AG20443 (cell line): ENCODE measurements at regions not wholly inside any gene's neighbourhood (a gene's known extent, or its start where the extent isn't known, plus 50 kb on each side); places are given as distances from the start of the nearest gene placed in this dataset.
"Not testable (repeated sequence)": the region's sequence is repeated elsewhere in the genome, so short reads cannot be mapped to it uniquely, and the experiment has no call there.

Experiments used
- DNase-seq: peaks from one replicate; pipeline ENCODE4 v3.0.0; 2012; ENCODE audit warnings: low spot score, mixed read lengths

- not testable (repeated sequence) for DNase-seq
Measured at GRCh38 chr11:71721840-71722239, 111.2 kb upstream of the DEFB108B start.

DNA sequence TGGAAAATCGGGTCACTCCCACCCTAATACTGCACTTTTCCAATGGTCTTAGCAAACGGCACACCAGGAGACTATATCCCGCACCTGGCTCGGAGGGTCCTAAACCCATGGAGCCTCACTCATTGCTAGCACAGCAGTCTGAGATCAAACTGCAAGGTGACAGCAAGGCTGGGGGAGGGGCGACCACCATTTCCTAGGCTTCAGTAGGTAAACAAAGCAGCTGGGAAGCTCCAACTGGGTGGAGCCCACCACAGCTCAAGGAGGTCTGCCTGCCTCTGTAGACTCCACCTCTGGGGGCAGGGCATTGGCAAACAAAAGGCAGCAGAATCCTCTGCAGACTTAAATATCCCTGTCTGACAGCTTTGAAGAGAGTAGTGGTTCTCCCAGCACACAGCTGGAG is 109.0 kb upstream of the DEFB108B start:
- DNase-seq: not testable (repeated sequence)

DNA sequence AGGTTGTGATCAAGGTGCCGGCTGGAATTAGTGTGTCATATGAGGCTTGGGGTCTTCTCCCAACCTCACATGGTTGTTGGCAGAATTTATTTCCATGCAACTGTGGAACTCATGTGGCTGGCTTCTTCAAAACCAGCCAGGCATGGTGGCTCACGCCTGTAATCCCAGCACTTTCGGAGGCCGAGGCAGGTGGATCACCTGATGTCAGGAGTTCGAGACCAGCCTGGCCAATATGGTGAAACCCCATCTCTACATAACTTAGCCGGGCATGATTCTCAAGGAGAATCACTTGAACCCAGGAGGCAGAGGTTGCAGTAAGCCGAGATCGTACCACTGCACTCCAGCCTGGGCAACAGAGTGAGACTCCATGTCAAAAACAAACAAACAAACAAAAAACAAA is 102.3 kb upstream of the DEFB108B start:
- DNase-seq: not testable (repeated sequence)

GRCh38 chr11:71734368-71734767 is 98.6 kb upstream of the DEFB108B start:
- DNase-seq: not testable (repeated sequence)

GRCh38 chr11:71738317-71738716 is 94.7 kb upstream of the DEFB108B start:
- DNase-seq: not testable (repeated sequence)

DNA sequence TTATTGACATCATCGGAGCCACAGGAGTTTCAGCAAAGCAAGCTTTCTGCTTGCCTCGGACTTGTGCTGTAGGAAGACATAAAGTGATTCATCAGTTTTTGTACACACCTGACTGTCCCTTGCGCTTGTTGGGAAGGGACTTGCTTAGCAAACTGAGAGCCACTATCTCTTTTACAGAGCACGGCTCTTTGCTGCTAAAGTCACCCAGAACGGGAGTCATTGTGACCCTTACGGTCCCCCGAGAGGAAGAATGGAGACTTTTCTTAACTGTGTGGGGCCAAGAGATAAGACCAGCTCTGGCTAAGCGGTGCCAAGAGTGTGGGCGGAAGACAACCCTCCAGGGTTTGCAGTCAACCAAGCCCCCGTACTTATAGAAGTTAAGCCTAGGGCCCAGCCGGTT is 89.6 kb upstream of the DEFB108B start:
- DNase-seq: not testable (repeated sequence)

GRCh38 chr11:71745656-71746055 is 87.3 kb upstream of the DEFB108B start:
- not testable (repeated sequence) for DNase-seq

GRCh38 chr11:71746263-71746662 is 86.7 kb upstream of the DEFB108B start:
- DNase-seq: not testable (repeated sequence)

DNA sequence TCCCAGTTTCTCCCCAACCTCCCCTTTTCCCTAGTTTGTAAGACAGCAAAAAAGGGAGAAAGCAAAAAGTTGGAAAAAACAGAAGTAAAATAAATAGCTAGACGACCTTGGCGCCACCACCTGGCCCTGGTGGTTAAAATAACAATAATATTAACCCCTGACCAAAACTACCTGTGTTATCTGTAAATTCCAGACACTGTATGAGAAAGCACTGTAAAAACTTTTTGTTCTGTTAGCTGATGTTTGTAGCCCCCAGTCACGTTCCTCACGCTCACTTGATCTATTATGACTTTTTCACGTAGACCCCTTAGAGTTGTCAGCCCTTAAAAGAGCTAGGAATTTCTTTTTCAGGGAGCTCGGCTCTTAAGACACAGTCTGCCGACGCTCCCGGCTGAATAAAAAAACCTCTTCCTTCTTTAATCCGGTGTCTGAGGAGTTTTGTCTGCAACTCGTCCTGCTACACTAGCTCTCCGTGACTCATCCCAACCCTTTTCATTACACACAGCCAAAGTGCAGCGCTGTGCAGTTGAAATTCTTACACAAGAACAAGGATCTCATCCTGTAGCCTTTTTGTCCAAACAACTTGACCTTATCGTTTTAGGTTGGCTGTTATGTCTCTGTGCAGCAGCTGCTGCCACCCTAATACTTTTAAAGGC is 83.9 kb upstream of the DEFB108B start:
- DNase-seq: not testable (repeated sequence)

GRCh38 chr11:71750908-71751307 is 82.1 kb upstream of the DEFB108B start:
- not testable (repeated sequence) for DNase-seq

DNA sequence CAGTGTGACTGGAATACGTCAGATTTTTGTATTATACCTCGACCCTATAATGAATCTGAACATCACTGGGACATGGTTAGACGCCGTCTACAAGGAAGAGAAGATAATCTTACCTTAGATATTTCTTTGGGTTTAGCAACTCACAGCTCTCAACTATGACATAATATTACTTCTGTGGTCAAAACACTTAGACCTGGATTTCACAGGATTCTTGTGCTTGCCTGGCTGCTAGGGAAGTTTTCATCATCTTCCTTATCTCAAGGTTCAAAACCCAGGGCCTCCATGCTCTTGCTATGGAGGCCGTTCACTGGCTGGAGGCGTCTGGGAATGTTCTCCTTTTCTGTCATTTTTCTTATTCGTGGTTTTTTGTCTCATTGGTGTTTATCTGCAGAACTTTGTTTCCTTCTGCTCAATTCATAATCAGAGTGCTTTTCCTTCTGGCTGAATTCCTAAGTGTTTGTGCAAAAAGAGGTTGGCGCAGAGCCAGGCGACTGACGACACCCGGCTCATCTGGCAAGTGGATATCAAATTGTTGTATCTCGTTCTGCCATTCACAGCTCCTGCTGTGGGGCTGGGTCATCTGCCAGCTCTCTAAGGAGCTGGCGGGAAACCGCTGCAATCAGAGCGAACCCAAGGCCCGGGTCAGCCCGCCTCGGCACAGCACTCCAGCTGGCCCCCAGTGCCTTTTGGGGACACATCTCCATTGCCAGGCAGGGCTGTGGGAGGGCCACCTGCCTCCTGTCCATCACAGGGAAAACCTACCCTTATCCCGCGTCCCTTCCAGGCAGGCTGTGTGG is 68.1 kb upstream of the DEFB108B start:
- DNase-seq: not testable (repeated sequence)

- not testable (repeated sequence) for DNase-seq
Measured at GRCh38 chr11:71767016-71767415, 66.0 kb upstream of the DEFB108B start.

DNA sequence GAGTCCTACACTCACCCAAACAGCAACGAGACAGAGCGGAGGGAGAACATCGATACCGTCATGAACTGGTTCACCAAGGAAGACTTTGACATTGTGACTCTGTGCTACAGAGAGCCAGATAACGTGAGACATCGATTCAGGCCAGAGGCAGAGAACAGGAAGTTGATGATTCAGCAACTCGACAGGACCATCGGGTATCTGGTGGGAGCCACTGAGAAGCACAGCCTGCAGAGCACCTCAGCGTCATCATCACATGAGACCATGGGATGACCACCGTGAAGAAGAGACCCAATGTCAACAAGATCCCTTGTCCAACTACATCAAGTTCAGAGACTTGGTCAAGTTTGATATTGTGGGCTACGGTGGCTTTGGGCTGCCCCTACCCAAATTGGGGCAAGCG is 60.8 kb upstream of the DEFB108B start:
- not testable (repeated sequence) for DNase-seq

DNA sequence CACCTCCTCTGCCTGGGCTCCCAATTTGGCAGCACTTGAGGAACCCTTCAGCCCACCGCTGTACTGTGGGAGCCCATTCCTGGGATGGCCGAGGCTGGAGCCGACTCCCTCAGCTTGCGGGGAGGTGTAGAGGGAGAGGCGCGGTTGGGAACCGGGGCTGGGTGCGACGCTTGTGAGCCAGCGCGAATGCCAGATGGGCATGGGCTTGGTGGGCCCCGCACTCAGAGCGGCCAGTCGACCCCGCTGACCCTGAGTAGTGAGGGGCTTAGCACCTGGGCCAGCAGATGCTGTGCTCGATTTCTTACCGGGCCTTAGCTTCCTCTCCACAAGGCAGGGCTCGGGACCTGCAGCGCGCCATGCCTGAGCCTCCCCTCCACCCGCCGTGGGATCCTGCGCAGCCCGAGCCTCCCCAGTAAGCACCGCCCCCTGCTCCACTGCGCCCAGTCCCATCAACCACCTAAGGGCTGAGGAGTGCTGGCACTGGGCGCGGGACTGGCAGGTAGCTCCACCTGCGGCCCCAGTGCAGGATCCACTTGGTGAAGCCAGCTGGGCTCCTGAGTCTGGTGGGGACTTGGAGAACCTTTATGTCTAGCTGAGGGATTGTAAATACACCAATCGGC is 58.3 kb upstream of the DEFB108B start:
- DNase-seq: no peak

DNA sequence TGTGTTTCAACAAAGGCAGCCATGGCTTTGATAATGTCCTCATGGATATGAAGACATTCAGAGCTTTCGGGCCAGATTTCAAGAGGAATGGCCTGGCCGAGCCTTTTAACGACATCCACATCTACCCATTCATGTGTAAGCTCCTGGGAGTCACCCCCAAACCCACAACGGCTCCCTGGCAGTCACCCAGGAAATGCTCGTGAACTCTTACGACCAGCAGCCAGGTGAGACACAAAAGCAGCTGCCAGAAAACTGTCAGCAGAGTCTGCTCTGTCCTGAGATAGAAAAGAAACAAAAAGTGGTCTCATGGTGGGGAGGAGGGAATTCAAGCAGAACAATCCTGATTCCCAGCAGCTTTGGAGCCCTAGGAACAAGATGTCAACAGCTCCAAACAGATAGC is 52.9 kb upstream of the DEFB108B start:
- DNase-seq: not testable (repeated sequence)

- not testable (repeated sequence) for DNase-seq
Measured at GRCh38 chr11:71780771-71781170, 52.2 kb upstream of the DEFB108B start.

DNA sequence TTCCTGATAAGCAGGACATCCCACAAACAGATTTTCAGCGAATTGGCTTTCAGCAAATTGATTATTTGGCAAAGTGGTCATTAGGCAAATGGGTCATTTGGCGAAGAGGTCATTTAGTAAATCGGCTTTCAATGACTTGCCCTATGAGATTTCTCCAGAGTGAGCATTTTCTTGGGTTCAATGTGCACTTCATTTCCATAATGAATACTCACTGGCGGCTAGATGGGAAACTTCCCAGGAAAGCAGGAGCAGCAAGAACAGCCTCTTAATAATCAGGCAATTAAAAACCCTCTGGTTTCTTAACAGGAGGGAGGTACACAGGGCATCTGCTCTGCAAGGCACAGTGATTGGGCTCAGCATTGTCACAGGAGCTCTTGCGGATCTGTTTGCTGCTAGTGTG is 51.5 kb upstream of the DEFB108B start:
- not testable (repeated sequence) for DNase-seq

GRCh38 chr11:71782229-71782861 is 50.7 kb upstream of the DEFB108B start:
- not testable (repeated sequence) for DNase-seq

DNA sequence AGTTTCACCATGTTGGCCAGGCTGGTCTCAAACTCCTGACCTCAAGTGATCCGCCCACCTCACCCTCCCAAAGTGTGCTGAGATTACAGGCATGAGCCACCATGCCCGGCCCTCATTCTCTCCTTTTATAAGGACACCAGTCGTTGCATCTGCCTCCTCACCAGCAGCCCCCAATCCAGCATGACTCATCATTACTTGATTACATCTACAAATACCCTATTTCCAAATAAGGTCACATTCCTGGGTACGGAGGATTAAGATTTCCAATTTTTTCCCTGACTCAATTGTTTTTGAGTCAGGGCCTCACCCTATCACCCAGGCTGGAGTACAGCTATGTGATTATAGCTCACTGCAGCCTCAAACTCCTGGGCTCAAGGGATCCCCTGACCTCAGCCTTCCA is 49.8 kb upstream of the DEFB108B start:
- not testable (repeated sequence) for DNase-seq
